GM23338 (cell line): ENCODE measurements at regions not wholly inside any gene's neighbourhood (a gene's known extent, or its start where the extent isn't known, plus 50 kb on each side); places are given as distances from the start of the nearest gene placed in this dataset.
A peak's percentile ranks its signal among the peaks of the same experiment; 100 is the strongest.

Experiments used
- ATAC-seq: fragments of 200-7000 bp; cut with Tn5 transposase; 3 replicates; pipeline ENCODE4 v1.9.1; 2020
- DNase-seq: peaks from one replicate; pipeline ENCODE4 v3.0.0-alpha.2; 2015; ENCODE audit warnings: low spot score
- H2AFZ ChIP-seq: fragments of 200-600 bp; sonication (generic); 2 replicates; pipeline ENCODE4 v1.8.0; 2016; ENCODE audit warnings: antibody characterized with exemption, mild to moderate bottlenecking, moderate library complexity
- H3F3A ChIP-seq: fragments of 200-600 bp; sonication (generic); replicated peaks from 2 replicates; pipeline ENCODE4 v1.8.0; 2017; ENCODE audit warnings: antibody characterized with exemption, mixed run types, low read depth
- H3K27ac ChIP-seq: fragments of 200-600 bp; sonication (generic); 2 replicates; pipeline ENCODE4 v1.6.1; 2016; ENCODE audit warnings: low read depth
- H3K27me3 ChIP-seq: fragments of 200-600 bp; sonication (generic); 2 replicates; pipeline ENCODE4 v1.8.0; 2016; ENCODE audit warnings: mild to moderate bottlenecking, mixed run types, moderate library complexity; ENCODE audit not compliant: insufficient read depth
- H3K36me3 ChIP-seq: fragments of 200-600 bp; sonication (generic); 2 replicates; pipeline ENCODE4 v1.8.0; 2016; ENCODE audit warnings: mild to moderate bottlenecking; ENCODE audit not compliant: insufficient read depth
- H3K4me1 ChIP-seq: fragments of 200-600 bp; sonication (generic); 2 replicates; pipeline ENCODE4 v1.8.0; 2016; ENCODE audit warnings: mild to moderate bottlenecking, moderate library complexity; ENCODE audit not compliant: insufficient read depth
- H3K4me2 ChIP-seq: fragments of 200-600 bp; sonication (generic); 2 replicates; pipeline ENCODE4 v1.7.1; 2017; ENCODE audit warnings: mixed run types
- H3K4me3 ChIP-seq: fragments of 200-600 bp; sonication (generic); 2 replicates; pipeline ENCODE4 v1.6.1; 2016; ENCODE audit warnings: mixed run types
- H3K79me2 ChIP-seq: fragments of 200-600 bp; sonication (generic); replicated peaks from 2 replicates; pipeline ENCODE4 v1.8.0; 2017; ENCODE audit warnings: mild to moderate bottlenecking; ENCODE audit not compliant: insufficient read depth
- H3K9me2 ChIP-seq: fragments of 200-600 bp; sonication (generic); 2 replicates; pipeline ENCODE4 v1.8.0; 2017; ENCODE audit not compliant: insufficient read depth
- H4K20me1 ChIP-seq: fragments of 200-600 bp; sonication (generic); replicated peaks from 2 replicates; pipeline ENCODE4 v1.8.0; 2017; ENCODE audit warnings: mild to moderate bottlenecking; ENCODE audit not compliant: insufficient read depth
- H3K27ac Mint-ChIP-seq: 2 replicates; pipeline ENCODE4 v1.8.0; 2020; ENCODE audit warnings: inconsistent platforms, mild to moderate bottlenecking, moderate library complexity, mixed read lengths
- H3K27me3 Mint-ChIP-seq: 3 replicates; pipeline ENCODE4 v1.8.0; 2022; ENCODE audit warnings: low read depth, mild to moderate bottlenecking, moderate library complexity, mixed read lengths, inconsistent platforms; ENCODE audit not compliant: insufficient read depth, poor library complexity
- H3K36me3 Mint-ChIP-seq: 3 replicates; pipeline ENCODE4 v1.8.0; 2021; ENCODE audit warnings: low read depth, mild to moderate bottlenecking, inconsistent platforms, moderate library complexity, mixed read lengths
- H3K4me1 Mint-ChIP-seq: 3 replicates; pipeline ENCODE4 v1.8.0; 2020; ENCODE audit warnings: mild to moderate bottlenecking, inconsistent platforms, mixed read lengths
- H3K4me3 Mint-ChIP-seq: 3 replicates; pipeline ENCODE4 v1.8.0; 2021; ENCODE audit warnings: moderate library complexity, mild to moderate bottlenecking, inconsistent platforms, mixed read lengths
- H3K9me3 Mint-ChIP-seq: 3 replicates; pipeline ENCODE4 v1.8.0; 2020; ENCODE audit warnings: moderate library complexity, mild to moderate bottlenecking, inconsistent platforms, mixed read lengths
- CREB1 ChIP-seq: fragments of 250-450 bp; sonication (Bioruptor Pico); IDR thresholded peaks from 2 replicates; pipeline ENCODE4 v1.5.0; 2020; ENCODE audit warnings: low read depth, mild to moderate bottlenecking, moderate library complexity
- CTCF ChIP-seq, 2 experiments: fragments of 200-600 bp in 1 of 2; sonication (generic) in 1 of 2; conservative IDR thresholded peaks; 2 replicates each; pipeline versions ENCODE4 v1.5.1 to v1.6.1; 2016 to 2017; ENCODE audit warnings: antibody characterized with exemption in 2 of 2, low read depth in 2 of 2, mild to moderate bottlenecking in 2 of 2, moderate library complexity in 1 of 2
- EZH2 ChIP-seq: fragments of 200-600 bp; sonication (generic); IDR thresholded peaks from one replicate; pipeline ENCODE4 v1.8.0; 2017; ENCODE audit warnings: antibody characterized with exemption, mild to moderate bottlenecking, low read depth; ENCODE audit not compliant: unreplicated experiment
- EZH2phosphoT487 ChIP-seq: fragments of 200-600 bp; sonication (generic); IDR thresholded peaks from one replicate; pipeline ENCODE4 v1.8.1; 2018; ENCODE audit warnings: antibody characterized with exemption; ENCODE audit not compliant: unreplicated experiment
- JUNB ChIP-seq: IDR thresholded peaks from one replicate; pipeline ENCODE4 v1.6.1; 2016; ENCODE audit warnings: antibody characterized with exemption; ENCODE audit not compliant: unreplicated experiment
- NANOG ChIP-seq: IDR thresholded peaks from 2 replicates; pipeline ENCODE4 v1.6.1; 2016; ENCODE audit warnings: antibody characterized with exemption, borderline replicate concordance
- POLR2AphosphoS5 ChIP-seq: IDR thresholded peaks from 2 replicates; pipeline ENCODE4 v1.6.1; 2016; ENCODE audit warnings: antibody characterized with exemption, low read depth
- STAT1 ChIP-seq: IDR thresholded peaks from one replicate; pipeline ENCODE4 v1.6.1; 2016; ENCODE audit warnings: antibody characterized with exemption; ENCODE audit not compliant: unreplicated experiment
- ZNF114 ChIP-seq: fragments of 250-450 bp; sonication (Bioruptor Pico); IDR thresholded peaks from 2 replicates; pipeline ENCODE4 v1.5.0; 2020; ENCODE audit warnings: mild to moderate bottlenecking, moderate library complexity
- ZNF331 ChIP-seq: fragments of 250-450 bp; sonication (Bioruptor Pico); IDR thresholded peaks from 2 replicates; pipeline ENCODE4 v1.5.0; 2020; ENCODE audit warnings: low read depth, mild to moderate bottlenecking, moderate library complexity
- ZNF462 ChIP-seq: fragments of 250-450 bp; sonication (Bioruptor Pico); IDR thresholded peaks from 2 replicates; pipeline ENCODE4 v1.5.0; 2020; ENCODE audit warnings: mild to moderate bottlenecking, moderate library complexity
- TF ChIP-seq, protein P1 (sequence below): IDR thresholded peaks from one replicate; pipeline ENCODE4 v1.6.1; 2018; ENCODE audit warnings: antibody characterized with exemption; ENCODE audit not compliant: unreplicated experiment
- TF ChIP-seq, protein P2 (sequence below): IDR thresholded peaks from 2 replicates; pipeline ENCODE4 v1.6.1; 2016; ENCODE audit warnings: antibody characterized with exemption

GRCh38 chr14:35921745-35922144, 95.6 kb downstream of the BRMS1L start:
- no peaks in the 10 kb centered on the region for H3K4me1 Mint-ChIP-seq
- H3K9me2 ChIP-seq = no peaks in the 10 kb centered on the region; the same call in 1 of the 2 replicates

More at GRCh38 chr14:35921745-35922144, 95.6 kb downstream of the BRMS1L start:
- Histone ChIP-seq H3K4me3 (no peak overlapping the region), H3K4me1 (no peaks in the 10 kb centered on the region), H4K20me1 (no peaks in the 10 kb centered on the region), H3F3A (no peaks in the 10 kb centered on the region), H3K27me3 (no peaks in the 10 kb centered on the region), H3K79me2 (no peaks in the 10 kb centered on the region), H3K4me2 (no peak overlapping the region), H3K27ac (no peak overlapping the region), H3K36me3 (no peaks in the 10 kb centered on the region), H2AFZ (peak overlapping the region; percentile 20; the same call in 1 of the 2 replicates)
- no peaks in the 10 kb centered on the region for H3K36me3 Mint-ChIP-seq
- DNase-seq (no peak), ATAC-seq (no peak)
- no peak for TF ChIP-seq ZNF331 (CRISPR knock-in tag)
- no peak for TF ChIP-seq POLR2AphosphoS5
- TF ChIP-seq, protein P1, sequence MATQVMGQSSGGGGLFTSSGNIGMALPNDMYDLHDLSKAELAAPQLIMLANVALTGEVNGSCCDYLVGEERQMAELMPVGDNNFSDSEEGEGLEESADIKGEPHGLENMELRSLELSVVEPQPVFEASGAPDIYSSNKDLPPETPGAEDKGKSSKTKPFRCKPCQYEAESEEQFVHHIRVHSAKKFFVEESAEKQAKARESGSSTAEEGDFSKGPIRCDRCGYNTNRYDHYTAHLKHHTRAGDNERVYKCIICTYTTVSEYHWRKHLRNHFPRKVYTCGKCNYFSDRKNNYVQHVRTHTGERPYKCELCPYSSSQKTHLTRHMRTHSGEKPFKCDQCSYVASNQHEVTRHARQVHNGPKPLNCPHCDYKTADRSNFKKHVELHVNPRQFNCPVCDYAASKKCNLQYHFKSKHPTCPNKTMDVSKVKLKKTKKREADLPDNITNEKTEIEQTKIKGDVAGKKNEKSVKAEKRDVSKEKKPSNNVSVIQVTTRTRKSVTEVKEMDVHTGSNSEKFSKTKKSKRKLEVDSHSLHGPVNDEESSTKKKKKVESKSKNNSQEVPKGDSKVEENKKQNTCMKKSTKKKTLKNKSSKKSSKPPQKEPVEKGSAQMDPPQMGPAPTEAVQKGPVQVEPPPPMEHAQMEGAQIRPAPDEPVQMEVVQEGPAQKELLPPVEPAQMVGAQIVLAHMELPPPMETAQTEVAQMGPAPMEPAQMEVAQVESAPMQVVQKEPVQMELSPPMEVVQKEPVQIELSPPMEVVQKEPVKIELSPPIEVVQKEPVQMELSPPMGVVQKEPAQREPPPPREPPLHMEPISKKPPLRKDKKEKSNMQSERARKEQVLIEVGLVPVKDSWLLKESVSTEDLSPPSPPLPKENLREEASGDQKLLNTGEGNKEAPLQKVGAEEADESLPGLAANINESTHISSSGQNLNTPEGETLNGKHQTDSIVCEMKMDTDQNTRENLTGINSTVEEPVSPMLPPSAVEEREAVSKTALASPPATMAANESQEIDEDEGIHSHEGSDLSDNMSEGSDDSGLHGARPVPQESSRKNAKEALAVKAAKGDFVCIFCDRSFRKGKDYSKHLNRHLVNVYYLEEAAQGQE = no peak
- TF ChIP-seq NANOG = no peak
- no peak for TF ChIP-seq EZH2phosphoT487
- TF ChIP-seq, protein P2, sequence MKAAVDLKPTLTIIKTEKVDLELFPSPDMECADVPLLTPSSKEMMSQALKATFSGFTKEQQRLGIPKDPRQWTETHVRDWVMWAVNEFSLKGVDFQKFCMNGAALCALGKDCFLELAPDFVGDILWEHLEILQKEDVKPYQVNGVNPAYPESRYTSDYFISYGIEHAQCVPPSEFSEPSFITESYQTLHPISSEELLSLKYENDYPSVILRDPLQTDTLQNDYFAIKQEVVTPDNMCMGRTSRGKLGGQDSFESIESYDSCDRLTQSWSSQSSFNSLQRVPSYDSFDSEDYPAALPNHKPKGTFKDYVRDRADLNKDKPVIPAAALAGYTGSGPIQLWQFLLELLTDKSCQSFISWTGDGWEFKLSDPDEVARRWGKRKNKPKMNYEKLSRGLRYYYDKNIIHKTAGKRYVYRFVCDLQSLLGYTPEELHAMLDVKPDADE = no peak
- TF ChIP-seq JUNB = no peak
- no peak for TF ChIP-seq EZH2
- no peak for TF ChIP-seq CREB1 (CRISPR knock-in tag)
- TF ChIP-seq STAT1 = no peak
- TF ChIP-seq ZNF462 (CRISPR knock-in tag) = no peak
- TF ChIP-seq CTCF (conservative IDR thresholded peaks at IDR 0.05; ENCODE audit: low read depth in 2 of 2) = no peak
- no peak for TF ChIP-seq ZNF114 (CRISPR knock-in tag)
- peaks cover 2% of the 10 kb centered on the region for H3K27me3 Mint-ChIP-seq
- H3K4me3 Mint-ChIP-seq = no peak overlapping the region
- H3K27ac Mint-ChIP-seq = no peak overlapping the region
- H3K9me3 Mint-ChIP-seq = no peaks in the 10 kb centered on the region
